IMR-90 (cell line): ENCODE measurements at regions not wholly inside any gene's neighbourhood (a gene's known extent, or its start where the extent isn't known, plus 50 kb on each side); places are given as distances from the start of the nearest gene placed in this dataset.

Experiments
- BHLHE40 ChIP-seq: fragments of 150-350 bp; IDR thresholded peaks from 2 replicates; pipeline ENCODE4 v1.6.1; 2016; ENCODE audit warnings: mild to moderate bottlenecking, low read depth, low read length
- CEBPB ChIP-seq: IDR thresholded peaks from 2 replicates; pipeline ENCODE4 v1.6.1; 2012; ENCODE audit warnings: low read depth, low read length, improper control_type of control experiment
- CTCF ChIP-seq: conservative IDR thresholded peaks from 2 replicates; pipeline ENCODE4 v1.5.1; 2012; ENCODE audit warnings: mild to moderate bottlenecking, low read depth, low read length, improper control_type of control experiment
- ELK1 ChIP-seq: fragments of 150-350 bp; IDR thresholded peaks from 2 replicates; pipeline ENCODE4 v1.6.1; 2016; ENCODE audit warnings: low read depth, mild to moderate bottlenecking, low read length, moderate library complexity, borderline replicate concordance
- MXI1 ChIP-seq: IDR thresholded peaks from 2 replicates; pipeline ENCODE4 v1.6.1; 2012; ENCODE audit warnings: low read depth, mild to moderate bottlenecking, low read length, moderate library complexity, borderline replicate concordance
- NFE2L2 ChIP-seq: fragments of 150-350 bp; IDR thresholded peaks from 2 replicates; pipeline ENCODE4 v1.6.1; 2016; ENCODE audit warnings: low read depth, mild to moderate bottlenecking, low read length
- POLR2A ChIP-seq: IDR thresholded peaks from 2 replicates; pipeline ENCODE4 v1.6.1; 2012; ENCODE audit warnings: mild to moderate bottlenecking, low read depth, low read length
- RAD21 ChIP-seq: IDR thresholded peaks from 2 replicates; pipeline ENCODE4 v1.6.1; 2012; ENCODE audit warnings: low read length, improper control_type of control experiment
- RCOR1 ChIP-seq: IDR thresholded peaks from 2 replicates; pipeline ENCODE4 v1.6.1; 2012; ENCODE audit warnings: mild to moderate bottlenecking, low read length, improper control_type of control experiment; ENCODE audit not compliant: insufficient replicate concordance

- TF ChIP-seq NFE2L2 (no peak), CTCF (no peak), POLR2A (no peak), RAD21 (no peak), RCOR1 (no peak), ELK1 (no peak), CEBPB (no peak), MXI1 (no peak), BHLHE40 (no peak)
These were observed 1390.9 kb upstream of the CADM2 start for GRCh38 chr3:83567935-83568334.
